K562 (cell line): ENCODE measurements at regions not wholly inside any gene's neighbourhood (a gene's known extent, or its start where the extent isn't known, plus 50 kb on each side); places are given as distances from the start of the nearest gene placed in this dataset.

ENCODE experiments used
- ADNP ChIP-seq: fragments of 200-800 bp; sonication (Bioruptor generic); IDR thresholded peaks from 2 replicates; pipeline ENCODE4 v1.6.1; 2016; ENCODE audit warnings: missing genetic modification characterization, missing compliant biosample characterization
- CCNT2 ChIP-seq: IDR thresholded peaks from 2 replicates; pipeline ENCODE4 v1.6.1; 2011; ENCODE audit warnings: borderline replicate concordance, low read depth, mild to moderate bottlenecking, moderate library complexity, mixed read lengths, low read length; ENCODE audit not compliant: insufficient read length; ENCODE audit errors: extremely low read depth
- EP400 ChIP-seq: fragments of 450-650 bp; IDR thresholded peaks from 2 replicates; pipeline ENCODE4 v1.6.1; 2017; ENCODE audit warnings: antibody characterized with exemption, mild to moderate bottlenecking, moderate library complexity
- FOXA3 ChIP-seq, 2 experiments: fragments of 450-650 bp in 1 of 2; sonication (generic) in 1 of 2; formaldehyde crosslinking; IDR thresholded peaks in 1 of 2; conservative IDR thresholded peaks in 1 of 2; 2 replicates each; pipeline versions ENCODE4 v1.4.0 to v1.8.0; 2020 to 2022; ENCODE audit warnings: mild to moderate bottlenecking in 2 of 2, missing genetic modification reagents in 1 of 2
- HDGF ChIP-seq: fragments of 450-650 bp; IDR thresholded peaks from 2 replicates; pipeline ENCODE4 v1.6.1; 2016
- JUND ChIP-seq, 2 experiments: IDR thresholded peaks; 2 replicates in 1 of 2; 3 replicates in 1 of 2; pipeline ENCODE4 v1.6.1; 2011; ENCODE audit warnings: borderline replicate concordance in 2 of 2, low read depth in 2 of 2, low read length in 2 of 2, improper control_type of control experiment in 1 of 2, missing biosample characterization in 1 of 2, missing genetic modification characterization in 1 of 2, missing genetic modification reagents in 1 of 2
- MAFF ChIP-seq: IDR thresholded peaks from 2 replicates; pipeline ENCODE4 v1.6.1; 2012; ENCODE audit warnings: low read length, improper control_type of control experiment
- MCM3 ChIP-seq: fragments of 450-650 bp; IDR thresholded peaks from 2 replicates; pipeline ENCODE4 v1.6.1; 2016
- NELFE ChIP-seq: IDR thresholded peaks from 2 replicates; pipeline ENCODE4 v1.6.1; 2011; ENCODE audit warnings: mild to moderate bottlenecking; ENCODE audit not compliant: insufficient read depth, insufficient read length
- PRMT5 ChIP-seq: sonication (generic); formaldehyde crosslinking; IDR thresholded peaks from 2 replicates; pipeline ENCODE4 v1.5.0; 2020; ENCODE audit warnings: missing genetic modification reagents
- PURB ChIP-seq: sonication (generic); formaldehyde crosslinking; IDR thresholded peaks from 2 replicates; pipeline ENCODE4 v1.9.0; 2021; ENCODE audit warnings: low read depth, mild to moderate bottlenecking, missing genetic modification reagents
- RCOR1 ChIP-seq, 2 experiments: IDR thresholded peaks; 2 replicates each; pipeline ENCODE4 v1.6.1; 2012; ENCODE audit warnings: low read depth in 2 of 2, low read length in 2 of 2, borderline replicate concordance in 1 of 2, improper control_type of control experiment in 1 of 2
- SMARCC2 ChIP-seq: fragments of 450-650 bp; IDR thresholded peaks from 2 replicates; pipeline ENCODE4 v1.6.1; 2017; ENCODE audit warnings: antibody characterized with exemption, moderate library complexity, mild to moderate bottlenecking, low read depth
- SNIP1 ChIP-seq: fragments of 450-650 bp; IDR thresholded peaks from 2 replicates; pipeline ENCODE4 v1.7.1; 2017; ENCODE audit warnings: low read depth, mild to moderate bottlenecking
- TARDBP ChIP-seq: fragments of 450-650 bp; IDR thresholded peaks from 2 replicates; pipeline ENCODE4 v1.6.1; 2016
- TEAD2 ChIP-seq: fragments of 450-650 bp; IDR thresholded peaks from 2 replicates; pipeline ENCODE4 v1.6.1; 2016; ENCODE audit warnings: missing genetic modification characterization, control low read depth, missing compliant biosample characterization
- ZNF232 ChIP-seq: sonication (generic); formaldehyde crosslinking; IDR thresholded peaks from 2 replicates; pipeline ENCODE4 v1.8.0; 2022; ENCODE audit warnings: mild to moderate bottlenecking, missing genetic modification reagents
- TF ChIP-seq, protein P1 (sequence below): fragments of 200-800 bp; sonication (Bioruptor generic); IDR thresholded peaks from 2 replicates; pipeline ENCODE4 v1.6.1; 2017; ENCODE audit warnings: missing genetic modification characterization, missing compliant biosample characterization
- TF ChIP-seq, protein P2 (sequence below), 2 experiments: fragments of 250-450 bp in 1 of 2; fragments of 450-650 bp in 1 of 2; sonication (Bioruptor Pico) in 1 of 2; IDR thresholded peaks; 2 replicates each; pipeline versions ENCODE4 v1.6.1 to v1.8.0; 2016 to 2021; ENCODE audit warnings: mild to moderate bottlenecking in 2 of 2, moderate library complexity in 2 of 2, missing compliant biosample characterization in 1 of 2, missing genetic modification characterization in 1 of 2
- TF ChIP-seq, protein P3 (sequence below): fragments of 450-650 bp; formaldehyde crosslinking; IDR thresholded peaks from 2 replicates; pipeline ENCODE4 v1.4.0; 2020; ENCODE audit warnings: mild to moderate bottlenecking, moderate library complexity
- TF ChIP-seq, protein P4 (sequence below): conservative IDR thresholded peaks from 2 replicates; pipeline ENCODE4 v1.6.1; 2011; ENCODE audit warnings: low read depth, mild to moderate bottlenecking, low read length; ENCODE audit not compliant: control insufficient read depth

DNA sequence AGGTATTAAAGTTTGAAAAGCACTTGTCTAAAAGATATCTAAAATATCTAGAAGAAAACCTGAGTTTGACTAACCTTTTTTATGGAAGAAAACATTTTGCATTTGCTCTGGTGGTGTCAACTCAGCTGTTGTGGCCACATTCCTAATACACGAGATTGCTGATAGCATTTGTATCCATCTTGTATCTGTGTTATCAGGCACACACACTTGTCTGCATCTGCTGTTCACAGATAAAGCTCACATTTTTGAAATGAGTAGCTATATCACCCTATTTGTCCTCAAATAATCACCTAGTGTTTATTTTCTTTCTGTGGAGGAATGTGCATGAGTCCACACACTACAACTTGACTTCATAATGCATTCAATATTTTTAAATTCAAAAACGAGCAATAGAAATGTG, 632.3 kb upstream of the NR2F2 start (continued):
- TF ChIP-seq, protein P1, sequence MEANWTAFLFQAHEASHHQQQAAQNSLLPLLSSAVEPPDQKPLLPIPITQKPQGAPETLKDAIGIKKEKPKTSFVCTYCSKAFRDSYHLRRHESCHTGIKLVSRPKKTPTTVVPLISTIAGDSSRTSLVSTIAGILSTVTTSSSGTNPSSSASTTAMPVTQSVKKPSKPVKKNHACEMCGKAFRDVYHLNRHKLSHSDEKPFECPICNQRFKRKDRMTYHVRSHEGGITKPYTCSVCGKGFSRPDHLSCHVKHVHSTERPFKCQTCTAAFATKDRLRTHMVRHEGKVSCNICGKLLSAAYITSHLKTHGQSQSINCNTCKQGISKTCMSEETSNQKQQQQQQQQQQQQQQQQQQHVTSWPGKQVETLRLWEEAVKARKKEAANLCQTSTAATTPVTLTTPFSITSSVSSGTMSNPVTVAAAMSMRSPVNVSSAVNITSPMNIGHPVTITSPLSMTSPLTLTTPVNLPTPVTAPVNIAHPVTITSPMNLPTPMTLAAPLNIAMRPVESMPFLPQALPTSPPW (CRISPR knock-in tag): no peak
- TF ChIP-seq HDGF (no peak), MAFF (no peak), CCNT2 (peak; percentile 61), ZNF232 (no peak), SNIP1 (no peak), JUND (IDR thresholded peaks at IDR 0.05; ENCODE audit: borderline replicate concordance, low read depth, low read length) (no peak), JUND (tag; IDR thresholded peaks at IDR 0.05; ENCODE audit: borderline replicate concordance, low read depth, low read length) (peak; percentile 39; the same call in 1 of the 3 replicates), FOXA3 (CRISPR knock-in tag; conservative IDR thresholded peaks at IDR 0.05 in 1 of 2, IDR thresholded peaks at IDR 0.05 in 1 of 2) (peak in 1 of 2 experiments; percentile 81; a peak in 2 of 4 replicates), EP400 (no peak), SMARCC2 (no peak), TARDBP (no peak), PURB (CRISPR knock-in tag) (no peak), PRMT5 (CRISPR knock-in tag) (no peak), ADNP (tag) (peak; percentile 69), TEAD2 (tag) (no peak), RCOR1 (IDR thresholded peaks at IDR 0.05; ENCODE audit: borderline replicate concordance in 1 of 2, low read depth in 2 of 2, low read length in 2 of 2) (no peak), MCM3 (no peak), NELFE (no peak)
- TF ChIP-seq, protein P2, sequence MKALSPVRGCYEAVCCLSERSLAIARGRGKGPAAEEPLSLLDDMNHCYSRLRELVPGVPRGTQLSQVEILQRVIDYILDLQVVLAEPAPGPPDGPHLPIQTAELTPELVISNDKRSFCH (CRISPR knock-in tag; IDR thresholded peaks at IDR 0.05): no peak
- TF ChIP-seq, protein P2 (tag; IDR thresholded peaks at IDR 0.05): no peak
- TF ChIP-seq, protein P3, sequence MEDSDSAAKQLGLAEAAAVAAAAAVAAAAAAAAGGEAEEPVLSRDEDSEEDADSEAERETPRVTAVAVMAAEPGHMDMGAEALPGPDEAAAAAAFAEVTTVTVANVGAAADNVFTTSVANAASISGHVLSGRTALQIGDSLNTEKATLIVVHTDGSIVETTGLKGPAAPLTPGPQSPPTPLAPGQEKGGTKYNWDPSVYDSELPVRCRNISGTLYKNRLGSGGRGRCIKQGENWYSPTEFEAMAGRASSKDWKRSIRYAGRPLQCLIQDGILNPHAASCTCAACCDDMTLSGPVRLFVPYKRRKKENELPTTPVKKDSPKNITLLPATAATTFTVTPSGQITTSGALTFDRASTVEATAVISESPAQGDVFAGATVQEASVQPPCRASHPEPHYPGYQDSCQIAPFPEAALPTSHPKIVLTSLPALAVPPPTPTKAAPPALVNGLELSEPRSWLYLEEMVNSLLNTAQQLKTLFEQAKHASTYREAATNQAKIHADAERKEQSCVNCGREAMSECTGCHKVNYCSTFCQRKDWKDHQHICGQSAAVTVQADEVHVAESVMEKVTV (CRISPR knock-in tag): no peak
- TF ChIP-seq, protein P4, sequence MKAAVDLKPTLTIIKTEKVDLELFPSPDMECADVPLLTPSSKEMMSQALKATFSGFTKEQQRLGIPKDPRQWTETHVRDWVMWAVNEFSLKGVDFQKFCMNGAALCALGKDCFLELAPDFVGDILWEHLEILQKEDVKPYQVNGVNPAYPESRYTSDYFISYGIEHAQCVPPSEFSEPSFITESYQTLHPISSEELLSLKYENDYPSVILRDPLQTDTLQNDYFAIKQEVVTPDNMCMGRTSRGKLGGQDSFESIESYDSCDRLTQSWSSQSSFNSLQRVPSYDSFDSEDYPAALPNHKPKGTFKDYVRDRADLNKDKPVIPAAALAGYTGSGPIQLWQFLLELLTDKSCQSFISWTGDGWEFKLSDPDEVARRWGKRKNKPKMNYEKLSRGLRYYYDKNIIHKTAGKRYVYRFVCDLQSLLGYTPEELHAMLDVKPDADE: no peak
